ENCODE measurements at regions not wholly inside any gene's neighbourhood (a gene's known extent, or its start where the extent isn't known, plus 50 kb on each side); places are given as distances from the start of the nearest gene placed in this dataset.

DNA sequence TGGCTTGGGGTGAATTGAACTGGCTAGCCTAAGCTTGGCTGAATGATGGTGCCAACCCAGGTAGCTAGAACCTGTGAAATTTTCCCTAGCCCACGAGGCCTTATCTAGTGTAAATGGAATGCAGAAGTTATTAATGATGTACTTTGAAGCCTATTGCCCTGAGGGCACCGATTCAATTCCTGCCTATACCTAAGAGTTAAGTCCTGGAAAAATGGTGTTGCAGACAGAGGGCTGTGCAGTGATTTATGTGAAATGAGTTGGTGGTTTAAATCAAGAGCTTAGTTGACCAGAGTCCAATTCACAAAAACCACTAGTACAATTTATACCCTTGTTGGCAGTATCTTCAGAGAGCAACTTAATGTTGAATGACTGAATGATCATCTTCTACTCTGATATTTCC is 373.8 kb upstream of the JAG1 start:
- DNase-seq, result no peak
- in situ Hi-C loops (cut with MboI; ENCODE audit: low pct_unique_long_range_greater_than_20kb, low sequenced_read_pairs), result no loop called here

DNA sequence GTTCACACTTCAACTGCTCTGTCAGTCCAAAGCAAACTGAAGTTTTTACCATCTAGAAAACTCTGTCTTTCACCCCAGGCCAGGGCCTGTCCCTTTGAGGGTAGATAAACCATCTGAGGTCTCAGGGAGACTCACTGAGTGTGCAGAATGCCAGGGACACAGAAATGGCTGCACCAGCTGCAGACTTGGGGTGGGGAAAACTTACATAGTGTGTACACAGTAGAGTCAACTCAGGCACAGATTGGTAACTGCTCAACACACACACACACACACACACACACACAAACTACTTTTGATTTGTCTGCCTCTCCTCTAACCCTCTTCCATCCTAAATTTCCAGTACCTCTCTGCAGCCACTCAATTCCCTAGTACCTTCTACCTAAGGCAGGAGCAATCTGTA is 374.9 kb upstream of the JAG1 start:
- in situ Hi-C loops (cut with MboI; ENCODE audit: low pct_unique_long_range_greater_than_20kb, low sequenced_read_pairs), result no loop called here
- DNase-seq, result no peak

DNA sequence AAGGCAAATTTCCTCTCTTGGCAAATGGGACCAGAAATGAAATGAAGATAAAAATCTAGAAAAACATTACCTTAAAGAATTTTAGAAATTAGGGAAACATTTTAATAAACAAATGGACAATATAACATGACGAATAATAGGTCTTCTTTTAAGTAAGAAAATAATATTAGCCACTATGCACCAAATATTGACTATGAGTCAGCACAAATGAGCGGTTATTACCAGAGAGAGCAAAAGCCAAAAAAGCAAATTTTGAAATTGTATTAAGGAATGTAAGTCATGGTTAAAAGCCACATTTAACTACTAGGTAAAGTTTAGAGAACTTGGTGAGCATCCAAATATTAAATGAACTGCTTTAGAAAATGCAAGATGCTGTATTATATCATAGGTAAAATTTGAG is 376.6 kb upstream of the JAG1 start:
- no peak for DNase-seq
- in situ Hi-C loops (cut with MboI; ENCODE audit: low pct_unique_long_range_greater_than_20kb, low sequenced_read_pairs), result no loop called here

DNA sequence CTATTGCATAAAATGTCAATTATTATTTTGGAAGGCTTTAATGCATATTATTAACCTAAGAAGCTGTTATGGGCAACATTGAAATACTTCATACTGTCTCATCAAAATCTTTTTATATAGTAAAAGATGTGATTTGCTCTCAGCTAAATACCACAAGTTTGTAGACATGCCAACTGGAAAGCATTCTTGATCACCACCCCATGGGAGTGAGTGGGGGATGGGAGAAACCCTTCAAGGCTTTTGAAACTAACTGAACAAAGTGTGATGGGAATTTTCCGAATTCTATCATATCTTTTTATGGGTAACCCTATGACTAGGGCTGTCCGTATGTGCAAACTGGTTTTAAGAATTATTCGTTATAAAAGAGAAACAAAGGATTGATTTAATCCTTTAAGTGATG is 377.3 kb upstream of the JAG1 start:
- in situ Hi-C loops (cut with MboI; ENCODE audit: low pct_unique_long_range_greater_than_20kb, low sequenced_read_pairs), result no loop called here
- DNase-seq, result no peak

DNA sequence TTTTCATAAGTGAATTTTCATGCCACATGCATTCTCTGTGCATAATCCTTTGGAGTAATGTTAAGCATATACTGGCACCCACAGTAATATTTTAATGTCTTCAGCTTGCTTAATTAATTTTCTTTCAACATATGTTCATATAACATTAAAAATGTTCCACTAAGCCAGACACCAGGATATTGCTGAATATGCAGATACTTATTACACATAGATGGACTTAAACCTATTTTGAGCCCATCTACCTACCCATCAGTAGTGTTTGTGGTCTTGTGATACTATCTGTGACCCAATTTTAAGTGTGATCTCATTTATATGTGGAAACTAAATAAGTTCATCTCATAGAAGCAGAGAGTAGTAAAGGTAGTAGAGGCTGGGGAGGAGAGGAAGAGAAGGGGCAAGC is 379.5 kb upstream of the JAG1 start:
- in situ Hi-C loops (cut with MboI; ENCODE audit: low pct_unique_long_range_greater_than_20kb, low sequenced_read_pairs), result no loop called here
- DNase-seq, result no peak

DNA sequence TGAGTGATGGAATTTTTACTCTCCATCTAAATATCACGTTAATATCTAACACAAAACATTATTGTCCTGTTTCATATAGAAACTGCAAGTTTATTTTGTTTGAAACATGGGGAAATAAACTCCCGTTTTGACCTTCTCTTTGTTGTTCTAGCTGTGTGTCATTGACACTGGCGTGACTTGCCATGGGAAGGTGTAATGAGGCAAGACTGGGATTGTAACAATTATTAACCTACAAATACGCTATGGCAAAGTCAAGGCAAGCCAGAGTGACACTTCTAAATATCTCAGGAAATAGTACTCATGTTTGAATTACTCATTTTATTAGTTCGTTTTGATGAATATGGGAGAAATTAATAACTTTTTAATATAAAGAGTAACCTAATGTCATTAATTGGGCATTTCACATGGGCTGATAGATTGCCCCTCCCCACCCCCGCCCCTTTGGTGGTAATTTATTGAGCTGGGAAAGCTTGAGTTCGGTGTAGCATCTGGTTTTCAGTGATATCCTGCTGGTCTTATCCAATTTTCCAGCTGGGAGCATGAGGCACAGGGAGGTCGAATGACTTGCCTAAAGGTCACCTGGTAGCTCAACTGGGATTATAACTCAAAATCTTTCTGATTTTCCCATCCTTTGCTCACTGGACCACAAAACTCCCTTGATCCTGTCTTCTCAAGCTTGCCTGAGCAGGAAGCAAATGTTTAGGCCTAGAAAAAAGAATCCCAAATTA is 380.6 kb upstream of the JAG1 start:
- in situ Hi-C loops (cut with MboI; ENCODE audit: low pct_unique_long_range_greater_than_20kb, low sequenced_read_pairs), result no loop called here
- no peak for DNase-seq

DNA sequence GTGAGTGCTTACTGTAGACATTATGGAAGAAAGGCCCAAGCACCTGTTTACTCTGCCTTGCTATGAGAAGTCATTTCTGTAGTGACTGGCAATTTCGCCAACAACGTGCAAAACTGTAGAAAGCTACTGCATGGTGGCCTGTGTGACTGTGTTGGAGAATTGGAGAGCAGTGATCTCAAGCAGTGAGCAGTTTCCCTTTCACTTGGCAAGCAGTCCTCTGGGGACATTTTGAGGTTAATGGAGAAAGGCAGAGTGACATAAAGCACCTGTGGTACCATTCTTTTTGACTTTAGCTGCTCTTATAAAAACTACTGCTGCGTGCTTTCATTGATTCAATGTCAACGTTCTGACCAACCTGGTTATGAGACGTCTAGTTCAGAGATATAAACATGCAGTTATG is 382.6 kb upstream of the JAG1 start:
- in situ Hi-C loops (cut with MboI; ENCODE audit: low pct_unique_long_range_greater_than_20kb, low sequenced_read_pairs), result no loop called here
- no peak for DNase-seq

DNA sequence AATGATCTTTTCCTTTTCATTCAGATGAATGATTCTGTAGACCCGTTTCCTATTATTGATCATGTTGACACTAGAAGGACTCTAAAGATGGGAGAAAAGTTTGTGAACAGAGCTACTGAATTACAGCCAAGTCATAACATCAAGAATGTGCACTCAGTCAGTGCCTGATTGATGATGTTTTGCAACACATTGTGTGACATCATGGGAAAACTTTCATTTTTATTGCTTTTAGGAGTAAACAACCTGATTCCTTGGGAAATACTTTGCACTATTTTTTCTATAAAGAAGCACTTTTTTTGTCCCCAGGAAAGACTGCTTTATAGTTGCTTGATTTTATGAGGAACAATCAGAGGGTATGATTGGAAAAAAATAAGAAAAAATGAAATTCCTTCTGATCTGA is 383.8 kb upstream of the JAG1 start:
- in situ Hi-C loops (cut with MboI; ENCODE audit: low pct_unique_long_range_greater_than_20kb, low sequenced_read_pairs), result no loop called here
- DNase-seq, result no peak

DNA sequence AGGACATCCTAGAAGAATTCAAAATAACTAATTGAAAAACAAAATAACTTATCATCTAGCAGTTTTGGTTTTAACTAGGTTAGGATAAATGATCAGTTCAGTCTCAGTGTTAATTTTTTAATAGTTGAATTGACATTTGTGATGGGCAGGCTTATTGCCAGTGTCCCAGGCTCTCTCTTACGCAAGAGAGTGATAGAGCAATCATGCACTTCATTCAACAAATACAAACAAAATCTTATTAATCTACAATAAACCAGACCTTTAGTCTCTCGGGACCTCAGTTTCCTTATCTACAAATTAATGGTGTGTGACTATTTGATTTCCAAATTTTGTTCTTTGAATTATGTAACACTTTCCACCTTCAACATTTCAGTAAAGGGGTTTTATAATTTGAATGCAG is 385.9 kb upstream of the JAG1 start:
- in situ Hi-C loops (cut with MboI; ENCODE audit: low pct_unique_long_range_greater_than_20kb, low sequenced_read_pairs), result no loop called here
- DNase-seq, result no peak

DNA sequence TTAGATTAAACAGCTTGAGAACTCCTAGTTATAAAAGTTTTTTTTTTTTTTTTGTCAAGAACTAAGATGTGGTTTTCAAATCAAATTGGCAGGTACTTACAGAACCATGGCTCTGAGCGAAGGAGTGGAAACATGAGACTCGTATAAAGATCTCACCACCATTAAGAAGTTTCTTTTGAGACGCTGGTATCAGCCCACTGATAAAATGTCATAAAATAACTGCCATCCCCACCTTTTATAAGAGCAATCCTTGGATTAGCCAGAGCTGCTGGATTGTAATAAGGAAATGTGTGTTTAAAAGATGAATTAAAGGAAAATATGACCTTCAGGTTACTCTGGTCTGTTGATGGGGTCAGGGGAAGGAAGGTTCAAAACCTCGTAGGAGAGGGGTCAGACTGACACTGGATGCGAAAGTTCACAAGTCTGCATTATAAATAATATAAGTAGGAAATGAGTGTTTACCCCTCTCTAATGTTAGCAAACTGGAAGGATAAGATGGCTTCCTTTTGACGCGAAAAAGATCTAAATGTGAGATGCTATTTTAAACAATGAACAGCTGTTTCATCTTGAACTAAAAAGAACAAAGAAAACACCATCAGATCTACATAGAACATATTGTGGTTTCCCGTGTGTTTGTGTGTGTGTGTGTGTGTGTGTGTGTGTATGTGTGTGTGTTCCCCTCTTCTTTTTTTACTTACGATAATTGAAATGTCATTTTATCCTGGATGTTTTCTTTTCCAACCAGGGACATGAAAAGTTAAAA is 386.8 kb upstream of the JAG1 start:
- in situ Hi-C loops (cut with MboI; ENCODE audit: low pct_unique_long_range_greater_than_20kb, low sequenced_read_pairs), result no loop called here
- no peak for DNase-seq

DNA sequence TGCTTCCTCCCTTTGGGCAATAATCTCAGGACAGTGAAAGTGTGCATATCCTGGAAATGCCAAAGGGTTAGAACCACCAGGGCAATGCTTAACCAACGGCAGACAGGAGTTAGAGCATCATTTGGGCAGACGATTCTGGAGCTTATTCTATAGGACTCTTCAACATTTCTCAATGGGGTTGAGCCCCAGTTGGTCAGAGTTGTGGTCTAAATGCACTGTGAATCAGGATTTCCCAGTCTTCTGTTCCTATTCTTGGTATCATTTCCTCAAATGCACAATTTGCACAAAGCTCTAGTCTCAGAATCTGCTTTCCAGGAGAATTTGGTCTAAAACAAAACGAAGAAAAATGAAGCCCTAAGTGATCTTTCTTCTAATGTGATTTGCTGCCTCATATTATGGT is 389.6 kb upstream of the JAG1 start:
- DNase-seq, result no peak
- in situ Hi-C loops (cut with MboI; ENCODE audit: low pct_unique_long_range_greater_than_20kb, low sequenced_read_pairs), result no loop called here

DNA sequence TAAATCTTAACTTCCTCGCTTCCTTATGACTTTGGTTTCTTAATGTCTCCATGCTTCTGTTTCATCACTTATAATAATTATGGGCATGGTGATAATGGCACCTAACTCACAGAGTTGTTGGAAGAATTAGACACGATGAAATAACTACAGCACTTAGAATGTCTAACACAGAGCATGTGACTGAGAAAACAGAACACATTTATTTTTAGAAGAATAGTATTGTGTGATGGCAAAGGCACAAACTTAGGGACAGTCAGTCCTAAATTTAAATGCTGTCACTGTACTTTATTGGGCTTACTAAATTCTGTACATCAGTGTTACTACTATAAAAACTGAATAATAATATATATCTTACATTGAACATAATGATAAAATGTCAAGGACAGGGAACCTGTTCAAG is 391.1 kb upstream of the JAG1 start:
- in situ Hi-C loops (cut with MboI; ENCODE audit: low pct_unique_long_range_greater_than_20kb, low sequenced_read_pairs), result no loop called here
- no peak for DNase-seq

DNA sequence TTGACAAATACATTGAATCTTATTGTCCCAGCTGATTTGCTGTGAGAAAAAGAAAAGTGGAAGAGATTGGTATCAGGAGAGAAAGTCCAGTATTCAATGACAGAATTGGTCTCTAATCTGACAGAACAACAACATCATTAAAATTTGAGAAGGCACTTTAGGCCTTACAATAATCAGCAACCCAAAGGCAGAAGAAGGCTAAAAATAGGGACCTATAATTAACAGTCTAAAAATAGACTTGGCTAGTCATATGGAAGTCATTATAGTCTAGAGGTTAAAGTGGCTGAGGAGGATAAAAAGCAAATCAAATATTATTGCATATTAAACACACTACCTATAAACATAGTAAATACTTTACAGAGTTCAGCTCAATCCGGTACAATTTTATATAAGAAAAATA is 393.6 kb upstream of the JAG1 start:
- in situ Hi-C loops (cut with MboI; ENCODE audit: low pct_unique_long_range_greater_than_20kb, low sequenced_read_pairs), result no loop called here
- no peak for DNase-seq

DNA sequence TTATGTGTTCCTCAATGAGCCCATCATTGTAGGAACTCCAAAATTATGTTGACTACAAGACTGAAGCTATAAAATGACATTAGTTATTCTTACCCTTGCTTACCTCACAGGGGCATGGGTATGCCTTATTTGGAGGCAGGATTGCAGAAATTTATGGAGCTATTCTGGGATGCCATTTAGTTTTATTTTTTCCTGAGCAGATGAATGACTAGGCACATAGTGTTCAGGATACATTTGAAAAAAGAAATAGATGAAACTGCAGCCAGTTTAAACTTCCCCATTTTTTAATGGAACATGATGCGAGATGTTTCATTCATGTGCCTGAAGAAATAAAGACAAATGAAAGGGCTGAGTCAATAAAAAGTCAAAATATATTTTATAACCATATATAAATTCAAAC is 399.2 kb upstream of the JAG1 start:
- DNase-seq, result no peak
- in situ Hi-C loops (cut with MboI; ENCODE audit: low pct_unique_long_range_greater_than_20kb, low sequenced_read_pairs), result no loop called here

DNA sequence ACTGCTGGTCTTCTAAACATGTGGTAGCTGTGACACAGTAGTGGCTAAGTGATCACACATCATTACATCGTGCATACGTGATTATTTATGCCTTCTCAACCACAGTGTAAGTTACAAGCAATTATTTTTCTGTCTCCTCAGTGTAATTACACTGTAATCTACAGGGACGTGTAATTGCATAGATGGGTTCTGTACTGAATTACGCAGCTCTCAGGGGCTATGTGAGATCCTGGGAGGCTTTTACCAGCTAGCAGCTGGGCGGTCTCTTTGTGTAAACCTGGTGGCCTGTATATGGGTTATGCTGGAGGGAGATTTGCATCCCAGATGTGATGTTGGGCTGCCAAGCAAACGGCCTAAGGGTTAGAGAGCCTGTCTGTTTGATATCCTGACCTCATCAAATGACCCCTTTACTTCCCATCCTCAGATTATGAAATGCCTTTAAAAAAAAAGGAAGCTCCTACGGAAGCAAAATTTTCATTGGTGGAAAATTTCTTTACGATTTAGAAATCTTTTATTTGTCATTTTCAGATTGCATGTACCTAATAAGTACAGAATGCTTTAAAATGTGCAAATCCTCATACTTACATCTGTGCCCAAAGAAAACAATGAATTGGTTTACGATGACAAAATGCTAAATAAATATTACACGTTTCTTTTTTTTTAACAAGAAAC is 402.8 kb upstream of the JAG1 start:
- no peak for DNase-seq
- in situ Hi-C loops (cut with MboI; ENCODE audit: low pct_unique_long_range_greater_than_20kb, low sequenced_read_pairs), result no loop called here

DNA sequence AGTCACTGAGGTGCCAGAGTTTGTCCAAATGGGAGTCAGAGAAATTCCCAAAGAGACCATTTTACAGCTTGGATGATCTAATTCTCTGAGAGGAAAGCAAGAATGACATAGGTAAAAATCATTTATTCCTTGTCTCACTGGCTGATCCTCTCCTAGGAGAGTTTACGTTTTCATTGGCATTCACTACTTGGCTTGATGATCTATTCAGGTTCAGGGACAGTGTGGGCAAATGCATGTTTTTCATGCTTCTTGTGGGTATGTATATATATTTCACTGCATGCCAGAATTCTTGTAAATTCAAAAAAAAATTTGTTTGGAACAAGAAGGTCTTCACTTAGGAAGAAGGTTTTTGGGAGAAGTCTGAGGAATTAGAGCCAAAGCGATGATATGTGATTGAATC is 403.4 kb upstream of the JAG1 start:
- DNase-seq, result no peak
- in situ Hi-C loops (cut with MboI; ENCODE audit: low pct_unique_long_range_greater_than_20kb, low sequenced_read_pairs), result no loop called here

DNA sequence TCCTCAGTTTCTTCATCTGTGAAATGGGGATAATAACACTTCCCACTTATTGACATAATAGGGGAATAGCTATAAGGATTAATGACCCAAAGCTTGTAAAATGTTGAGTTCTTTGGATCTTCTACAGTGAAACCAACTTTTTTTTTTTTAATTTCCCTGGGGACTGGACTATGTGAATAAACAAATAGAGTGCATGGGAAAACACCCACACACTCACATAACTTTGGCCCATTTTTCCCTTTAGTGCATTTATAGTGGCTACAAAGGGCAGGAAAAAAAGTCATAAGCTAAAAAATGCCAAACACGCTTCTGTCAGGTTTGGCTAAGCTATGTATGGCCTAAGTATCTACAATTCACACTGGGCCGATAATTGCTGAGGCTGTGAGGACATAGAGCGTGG is 406.2 kb upstream of the JAG1 start:
- in situ Hi-C loops (cut with MboI; ENCODE audit: low pct_unique_long_range_greater_than_20kb, low sequenced_read_pairs), result no loop called here
- DNase-seq, result no peak

DNA sequence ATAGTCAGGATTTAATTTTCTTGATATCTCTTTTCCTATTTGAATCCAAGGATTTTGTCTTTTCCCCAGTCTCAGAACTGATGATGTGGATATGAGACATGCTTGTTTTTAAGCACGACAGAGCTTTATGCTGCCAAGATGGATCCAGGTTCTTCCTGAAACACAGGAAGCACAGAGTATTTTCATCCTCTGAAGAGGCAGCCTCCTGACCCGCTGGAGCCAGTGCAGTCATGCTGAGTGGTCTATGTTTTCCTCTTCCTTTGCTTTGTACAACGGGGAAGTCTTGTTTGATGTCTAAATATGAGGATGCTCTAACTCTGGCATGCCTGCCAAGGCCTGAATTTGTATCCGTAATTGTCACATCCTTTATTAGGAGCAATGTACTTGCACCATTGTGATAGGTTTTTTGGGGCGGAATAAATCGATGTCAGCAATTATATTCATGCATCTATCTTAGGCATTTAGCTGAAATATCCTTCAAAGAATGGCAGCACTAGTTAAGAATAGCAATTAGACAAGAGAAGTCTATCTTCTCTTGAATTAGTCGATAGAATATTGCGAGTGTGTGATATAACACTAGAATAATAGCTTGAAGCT is 407.1 kb upstream of the JAG1 start:
- in situ Hi-C loops (cut with MboI; ENCODE audit: low pct_unique_long_range_greater_than_20kb, low sequenced_read_pairs), result no loop called here
- no peak for DNase-seq

DNA sequence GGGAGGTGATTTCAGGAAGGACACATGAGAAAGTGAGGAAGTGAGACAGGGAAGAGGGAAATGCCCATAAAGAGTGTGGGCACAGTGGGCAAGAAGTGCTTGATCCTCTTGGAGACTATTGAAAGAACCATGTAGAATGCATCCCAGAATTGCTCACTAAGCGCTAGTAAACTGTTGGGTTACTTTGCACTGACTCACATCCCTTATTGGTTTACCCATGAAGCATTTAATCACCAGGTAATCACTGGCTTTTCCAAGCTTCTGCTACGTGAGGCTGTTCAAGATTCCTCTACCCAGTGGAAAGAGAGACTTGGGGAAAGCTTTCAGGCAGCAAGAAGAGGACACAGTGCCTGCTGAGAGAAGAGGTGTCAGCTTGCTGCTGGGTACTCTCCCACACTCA is 410.0 kb upstream of the JAG1 start:
- no peak for DNase-seq
- in situ Hi-C loops (cut with MboI; ENCODE audit: low pct_unique_long_range_greater_than_20kb, low sequenced_read_pairs), result no loop called here

DNA sequence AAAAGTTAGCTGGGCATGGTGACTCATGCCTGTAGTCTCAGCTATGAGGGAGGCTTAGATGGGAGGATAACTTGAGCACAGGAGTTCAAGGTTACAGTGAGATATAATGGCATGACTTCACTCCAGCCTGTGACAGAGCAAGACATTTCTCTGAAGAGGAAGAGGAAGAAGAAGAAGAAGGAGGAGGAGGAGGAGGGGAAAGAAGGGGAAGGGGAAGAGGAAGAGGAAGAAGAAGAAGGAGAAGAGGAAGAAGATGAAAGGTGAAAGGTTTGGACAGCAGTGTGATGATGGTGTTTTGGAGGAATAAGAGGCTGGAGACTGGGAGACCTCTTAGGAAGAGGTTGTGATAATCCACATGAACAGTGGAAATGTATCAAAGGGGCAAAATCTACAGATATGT is 410.7 kb upstream of the JAG1 start:
- no peak for DNase-seq
- in situ Hi-C loops (cut with MboI; ENCODE audit: low pct_unique_long_range_greater_than_20kb, low sequenced_read_pairs), result no loop called here

Measured in KBM-7 (cell line).